K562 (cell line): ENCODE measurements at regions not wholly inside any gene's neighbourhood (a gene's known extent, or its start where the extent isn't known, plus 50 kb on each side); places are given as distances from the start of the nearest gene placed in this dataset.
"Not testable (repeated sequence)": the region's sequence is repeated elsewhere in the genome, so short reads cannot be mapped to it uniquely, and the experiment has no call there.

ENCODE experiments used
- ATAC-seq: fragments of 200-7000 bp; cut with Tn5 transposase; 3 replicates; pipeline ENCODE4 v1.9.1; 2020; ENCODE audit warnings: moderate library complexity
- BruUV-seq: library from RNA; stranded (reverse); fragments of 400-500 nt; replicated peaks from 2 replicates; lab custom pipeline; 2021; lab: Mats Ljungman, UMichigan
- CTCF ChIA-PET: fragments of 300-600 bp; formaldehyde crosslinking; extraction: SDS; loops from one replicate; lab custom pipeline; 2021; ENCODE audit warnings: low intra/inter-chr PET ratio; lab: Yijun Ruan, JAX
- POLR2A ChIA-PET: fragments of 300-600, 350-650 bp; sonication (Branson Sonifier 250); formaldehyde crosslinking; extraction: SDS; loops from one replicate; lab custom pipeline; 2021; ENCODE audit warnings: antibody characterized with exemption, inconsistent platforms; lab: Yijun Ruan, JAX
- DNase-seq, 4 experiments: peaks; one replicate each; pipeline versions ENCODE4 v3.0.0 to v3.0.0-alpha.2; 2011 to 2018; ENCODE audit warnings: low spot score in 3 of 4, mixed read lengths in 3 of 4; ENCODE audit errors: extremely low read depth in 1 of 4
- FAIRE-seq: peaks from 2 replicates; lab custom pipeline; 2011; peaks lifted over from hg19 to GRCh38; lab: Jason Lieb, UNC
- H2AFZ ChIP-seq: 2 replicates; pipeline ENCODE4 v1.6.0; 2011; ENCODE audit warnings: low read depth, low read length, control low read depth, inconsistent platforms
- H3K27ac ChIP-seq: fragments of 200-600 bp; 3 replicates; pipeline ENCODE4 v1.8.0; 2011; ENCODE audit warnings: low read depth, mild to moderate bottlenecking, control low read depth, inconsistent platforms, low read length, moderate library complexity, mixed read lengths; ENCODE audit errors: extremely low read depth
- H3K27me3 ChIP-seq, 2 experiments: fragments of 300-600 bp in 1 of 2; 2 replicates in 1 of 2; 3 replicates in 1 of 2; pipeline versions ENCODE4 v1.6.0 to v1.8.0; 2011; ENCODE audit warnings: inconsistent platforms in 2 of 2, low read length in 2 of 2, mild to moderate bottlenecking in 1 of 2, mixed read lengths in 1 of 2, moderate library complexity in 1 of 2; ENCODE audit not compliant: control insufficient read depth in 2 of 2, insufficient read depth in 2 of 2
- H3K36me3 ChIP-seq: fragments of 300-600 bp; 3 replicates; pipeline ENCODE4 v1.8.0; 2011; ENCODE audit warnings: mild to moderate bottlenecking, low read length, inconsistent platforms; ENCODE audit not compliant: control insufficient read depth, insufficient read depth
- H3K4me1 ChIP-seq, 2 experiments: fragments of 200-600 bp in 1 of 2; replicated peaks in 1 of 2; 2 replicates in 1 of 2; 3 replicates in 1 of 2; pipeline versions ENCODE4 v1.5.1 to v1.8.0; 2011; ENCODE audit warnings: inconsistent platforms in 2 of 2, low read length in 2 of 2, mild to moderate bottlenecking in 1 of 2, mixed read lengths in 1 of 2, moderate library complexity in 1 of 2; ENCODE audit not compliant: control insufficient read depth in 2 of 2, insufficient read depth in 2 of 2
- H3K4me2 ChIP-seq: 2 replicates; pipeline ENCODE4 v1.6.1; 2011; ENCODE audit warnings: low read length, control low read depth, inconsistent platforms, mixed read lengths; ENCODE audit not compliant: insufficient read depth
- H3K4me3 ChIP-seq: fragments of 200-600 bp; sonication (generic), shearing (Covaris generic); 2 replicates; pipeline ENCODE4 v1.5.1; 2016; ENCODE audit warnings: control low read depth, inconsistent platforms
- H3K79me2 ChIP-seq: fragments of 200-600 bp; 3 replicates; pipeline ENCODE4 v1.8.0; 2011; ENCODE audit warnings: low read length, inconsistent platforms; ENCODE audit not compliant: control insufficient read depth, insufficient read depth
- H3K9ac ChIP-seq, 2 experiments: 2 replicates each; pipeline versions ENCODE4 v1.6.0 to v1.6.1; 2011; ENCODE audit warnings: low read depth in 2 of 2, low read length in 2 of 2, control low read depth in 1 of 2, inconsistent platforms in 1 of 2, mild to moderate bottlenecking in 1 of 2, mixed read lengths in 1 of 2; ENCODE audit not compliant: insufficient read depth in 1 of 2
- H3K9me1 ChIP-seq: one replicate; pipeline ENCODE4 v1.6.0; 2011; ENCODE audit warnings: inconsistent platforms, mild to moderate bottlenecking, low read length, moderate library complexity; ENCODE audit not compliant: control insufficient read depth, insufficient read depth
- H3K9me3 ChIP-seq: replicated peaks from 2 replicates; pipeline ENCODE4 v1.5.1; 2011; ENCODE audit warnings: low read depth, low read length, inconsistent platforms; ENCODE audit not compliant: control insufficient read depth, insufficient read depth
- H4K20me1 ChIP-seq: replicated peaks from 2 replicates; pipeline ENCODE4 v1.6.1; 2011; ENCODE audit warnings: low read length, inconsistent platforms, mixed read lengths; ENCODE audit not compliant: control insufficient read depth, insufficient read depth
- RFX7 ChIP-seq: fragments of 250-450 bp; sonication (Bioruptor Pico); IDR thresholded peaks from 2 replicates; pipeline ENCODE4 v1.5.1; 2021; ENCODE audit warnings: mild to moderate bottlenecking
- TBL1XR1 ChIP-seq, 2 experiments: IDR thresholded peaks; 2 replicates each; pipeline ENCODE4 v1.6.1; 2012; ENCODE audit warnings: improper control_type of control experiment in 2 of 2, low read length in 2 of 2, mild to moderate bottlenecking in 1 of 2
- TEAD1 ChIP-seq, 2 experiments: fragments of 450-650 bp in 1 of 2; sonication (generic) in 1 of 2; formaldehyde crosslinking; IDR thresholded peaks; 2 replicates each; pipeline versions ENCODE4 v1.4.0 to v1.8.0; 2020 to 2022; ENCODE audit warnings: mild to moderate bottlenecking in 2 of 2, missing genetic modification reagents in 1 of 2
- TGIF2 ChIP-seq: sonication (generic); formaldehyde crosslinking; IDR thresholded peaks from 2 replicates; pipeline ENCODE4 v1.8.1; 2022; ENCODE audit warnings: mild to moderate bottlenecking, missing genetic modification reagents, moderate library complexity
- ZNF668 ChIP-seq: fragments of 250-450 bp; sonication (Bioruptor Pico); IDR thresholded peaks from 2 replicates; pipeline ENCODE4 v1.8.0; 2022; ENCODE audit warnings: mild to moderate bottlenecking, inconsistent platforms
- WGBS: fragments of 100-300 bp; shearing (Covaris generic); methylation state at CpG from one replicate; pipeline ENCODE4 v1.1.6; 2016; ENCODE audit warnings: low coverage, mixed read lengths; ENCODE audit not compliant: insufficient coverage; ENCODE audit errors: missing lambda C conversion rate; 5-methylcytosine and 5-hydroxymethylcytosine counted together
- in situ Hi-C: fragments of 300-500 bp; cut with MboI; formaldehyde crosslinking; loops from 4 replicates; pipeline ENCODE4 v1.15.0; 2018; ENCODE audit warnings: inconsistent platforms, mixed read lengths
- intact Hi-C: fragments of 100-400 bp; cut with micrococcal nuclease; formaldehyde crosslinking; loops from 2 replicates; pipeline ENCODE4 v1.14.2; 2022
- TF ChIP-seq, protein P1 (sequence below): fragments of 150-350 bp; IDR thresholded peaks from 2 replicates; pipeline ENCODE4 v1.6.1; 2014; ENCODE audit warnings: low read depth, mild to moderate bottlenecking, low read length, borderline replicate concordance
- TF ChIP-seq, protein P2 (sequence below): fragments of 150-350 bp; conservative IDR thresholded peaks from 2 replicates; pipeline ENCODE4 v1.6.1; 2014; ENCODE audit warnings: low read length

DNA sequence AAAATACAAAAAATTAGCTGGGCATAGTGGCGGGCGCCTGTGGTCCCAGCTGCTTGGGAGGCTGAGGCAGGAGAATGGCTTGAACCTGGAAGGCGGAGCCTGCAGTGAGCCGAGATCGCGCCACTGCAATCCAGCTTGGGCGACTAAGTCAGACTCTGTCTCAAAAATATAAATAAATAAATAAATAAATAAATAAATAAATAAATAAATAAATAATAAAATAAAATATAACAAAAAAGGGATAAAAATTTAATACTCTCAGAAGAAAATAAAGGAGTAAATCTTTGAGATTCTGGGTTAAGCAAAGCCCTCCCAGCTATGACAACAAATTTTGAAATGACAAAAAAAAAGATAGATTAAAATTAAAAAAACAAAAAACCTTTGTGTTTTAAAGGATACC, 525.7 kb upstream of the CYLC2 start:
- H3K4me2 ChIP-seq, intact Hi-C loops, H3K4me1 ChIP-seq, H3K36me3 ChIP-seq, DNase-seq, BruUV-seq, POLR2A ChIA-PET, in situ Hi-C loops, H3K9me3 ChIP-seq, H3K4me3 ChIP-seq, FAIRE-seq, H3K9me1 ChIP-seq, H3K27ac ChIP-seq, CTCF ChIA-PET, H3K27me3 ChIP-seq, ATAC-seq, H2AFZ ChIP-seq, H3K79me2 ChIP-seq, H3K9ac ChIP-seq, H4K20me1 ChIP-seq: not testable (repeated sequence)
- WGBS = 8% methylated on average over 7 of the region's 7 CpGs

DNA sequence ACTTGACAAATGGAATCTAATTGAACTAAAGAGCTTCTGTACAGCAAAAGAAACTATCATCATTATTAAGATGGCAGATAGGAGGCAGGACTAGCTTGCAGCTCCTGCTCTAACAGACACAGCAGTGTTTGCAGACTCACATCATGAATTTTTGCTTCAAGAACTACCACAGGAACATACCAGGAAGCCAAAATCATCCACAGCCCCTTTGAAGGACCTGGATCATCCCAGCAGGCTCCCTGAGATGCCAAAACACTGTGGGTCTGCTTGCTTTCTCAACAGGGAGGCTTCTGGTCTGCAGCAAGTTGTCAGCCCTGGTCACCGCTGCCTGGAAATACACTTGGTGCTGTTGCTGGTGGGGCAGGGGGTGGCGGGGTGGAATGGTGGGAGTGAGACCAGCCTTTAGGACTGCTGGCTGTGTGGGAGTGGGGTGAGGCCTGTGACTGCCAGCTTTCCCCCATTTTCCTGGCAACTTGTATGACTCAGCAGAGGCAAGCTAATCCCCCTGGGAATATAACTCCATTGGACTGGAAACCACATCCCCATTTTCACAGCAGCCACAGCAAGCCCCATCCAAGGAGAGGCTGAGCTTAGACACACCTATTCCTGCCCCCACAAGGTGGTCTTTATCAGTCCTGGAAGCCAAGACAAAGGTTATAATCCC, 533.8 kb upstream of the CYLC2 start:
- FAIRE-seq = no peak
- Histone ChIP-seq H3K4me1 (no peaks in the 10 kb centered on the region), H3K79me2 (no peaks in the 10 kb centered on the region), H3K9me3 (no peaks in the 10 kb centered on the region), H2AFZ (no peak overlapping the region), H3K27me3 (no peaks in the 10 kb centered on the region), H3K4me3 (no peak overlapping the region), H3K9me1 (no peaks in the 10 kb centered on the region), H3K27ac (no peak overlapping the region), H4K20me1 (no peaks in the 10 kb centered on the region), H3K4me2 (no peak overlapping the region), H3K9ac (no peak overlapping the region), H3K36me3 (no peaks in the 10 kb centered on the region)
- TF ChIP-seq ZNF668 (CRISPR knock-in tag) = no peak
- no peak for TF ChIP-seq TEAD1 (CRISPR knock-in tag; IDR thresholded peaks at IDR 0.05)
- TF ChIP-seq RFX7 = no peak
- TF ChIP-seq, protein P1, sequence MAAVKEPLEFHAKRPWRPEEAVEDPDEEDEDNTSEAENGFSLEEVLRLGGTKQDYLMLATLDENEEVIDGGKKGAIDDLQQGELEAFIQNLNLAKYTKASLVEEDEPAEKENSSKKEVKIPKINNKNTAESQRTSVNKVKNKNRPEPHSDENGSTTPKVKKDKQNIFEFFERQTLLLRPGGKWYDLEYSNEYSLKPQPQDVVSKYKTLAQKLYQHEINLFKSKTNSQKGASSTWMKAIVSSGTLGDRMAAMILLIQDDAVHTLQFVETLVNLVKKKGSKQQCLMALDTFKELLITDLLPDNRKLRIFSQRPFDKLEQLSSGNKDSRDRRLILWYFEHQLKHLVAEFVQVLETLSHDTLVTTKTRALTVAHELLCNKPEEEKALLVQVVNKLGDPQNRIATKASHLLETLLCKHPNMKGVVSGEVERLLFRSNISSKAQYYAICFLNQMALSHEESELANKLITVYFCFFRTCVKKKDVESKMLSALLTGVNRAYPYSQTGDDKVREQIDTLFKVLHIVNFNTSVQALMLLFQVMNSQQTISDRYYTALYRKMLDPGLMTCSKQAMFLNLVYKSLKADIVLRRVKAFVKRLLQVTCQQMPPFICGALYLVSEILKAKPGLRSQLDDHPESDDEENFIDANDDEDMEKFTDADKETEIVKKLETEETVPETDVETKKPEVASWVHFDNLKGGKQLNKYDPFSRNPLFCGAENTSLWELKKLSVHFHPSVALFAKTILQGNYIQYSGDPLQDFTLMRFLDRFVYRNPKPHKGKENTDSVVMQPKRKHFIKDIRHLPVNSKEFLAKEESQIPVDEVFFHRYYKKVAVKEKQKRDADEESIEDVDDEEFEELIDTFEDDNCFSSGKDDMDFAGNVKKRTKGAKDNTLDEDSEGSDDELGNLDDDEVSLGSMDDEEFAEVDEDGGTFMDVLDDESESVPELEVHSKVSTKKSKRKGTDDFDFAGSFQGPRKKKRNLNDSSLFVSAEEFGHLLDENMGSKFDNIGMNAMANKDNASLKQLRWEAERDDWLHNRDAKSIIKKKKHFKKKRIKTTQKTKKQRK = no peak
- no peak for TF ChIP-seq TGIF2
- TF ChIP-seq TBL1XR1 (IDR thresholded peaks at IDR 0.05; ENCODE audit: low read length in 2 of 2) = no peak
- TF ChIP-seq, protein P2, sequence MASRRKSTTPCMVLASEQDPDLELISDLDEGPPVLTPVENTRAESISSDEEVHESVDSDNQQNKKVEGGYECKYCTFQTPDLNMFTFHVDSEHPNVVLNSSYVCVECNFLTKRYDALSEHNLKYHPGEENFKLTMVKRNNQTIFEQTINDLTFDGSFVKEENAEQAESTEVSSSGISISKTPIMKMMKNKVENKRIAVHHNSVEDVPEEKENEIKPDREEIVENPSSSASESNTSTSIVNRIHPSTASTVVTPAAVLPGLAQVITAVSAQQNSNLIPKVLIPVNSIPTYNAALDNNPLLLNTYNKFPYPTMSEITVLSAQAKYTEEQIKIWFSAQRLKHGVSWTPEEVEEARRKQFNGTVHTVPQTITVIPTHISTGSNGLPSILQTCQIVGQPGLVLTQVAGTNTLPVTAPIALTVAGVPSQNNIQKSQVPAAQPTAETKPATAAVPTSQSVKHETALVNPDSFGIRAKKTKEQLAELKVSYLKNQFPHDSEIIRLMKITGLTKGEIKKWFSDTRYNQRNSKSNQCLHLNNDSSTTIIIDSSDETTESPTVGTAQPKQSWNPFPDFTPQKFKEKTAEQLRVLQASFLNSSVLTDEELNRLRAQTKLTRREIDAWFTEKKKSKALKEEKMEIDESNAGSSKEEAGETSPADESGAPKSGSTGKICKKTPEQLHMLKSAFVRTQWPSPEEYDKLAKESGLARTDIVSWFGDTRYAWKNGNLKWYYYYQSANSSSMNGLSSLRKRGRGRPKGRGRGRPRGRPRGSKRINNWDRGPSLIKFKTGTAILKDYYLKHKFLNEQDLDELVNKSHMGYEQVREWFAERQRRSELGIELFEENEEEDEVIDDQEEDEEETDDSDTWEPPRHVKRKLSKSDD = no peak
- POLR2A ChIA-PET = interaction anchor here (0.6 kb wide), 1 partner anchor 144 kb away, joined by 3 read pairs; no protein-coding TSS in a partner anchor
- in situ Hi-C loops (no loop called here), intact Hi-C loops (no loop called here)
- DNase-seq = no peak
- ATAC-seq = no peak
- CTCF ChIA-PET = no interaction called here
- 10% methylated on average over 2 of the region's 2 CpGs for WGBS
- no TSS peak for BruUV-seq
